ENCODE measurements at regions not wholly inside any gene's neighbourhood (a gene's known extent, or its start where the extent isn't known, plus 50 kb on each side); places are given as distances from the start of the nearest gene placed in this dataset.

- TF ChIP-seq CTCF (IDR thresholded peaks at IDR 0.05) = no peak
- TF ChIP-seq POLR2A (IDR thresholded peaks at IDR 0.05) = no peak
Observed at GRCh38 chr5:74173665-74174064, 466.9 kb downstream of the ENC1 start.

All from testis (tissue), 2 donors.